NCI-H146 treated with DMSO at 0.1 percent for 48 hours (cell line): ENCODE measurements at regions not wholly inside any gene's neighbourhood (a gene's known extent, or its start where the extent isn't known, plus 50 kb on each side); places are given as distances from the start of the nearest gene placed in this dataset.

Experiments used
- DNase-seq: peaks from one replicate; lab custom pipeline; 2025; ENCODE audit not compliant: unreplicated experiment; lab: John Stamatoyannopoulos, UW

DNA sequence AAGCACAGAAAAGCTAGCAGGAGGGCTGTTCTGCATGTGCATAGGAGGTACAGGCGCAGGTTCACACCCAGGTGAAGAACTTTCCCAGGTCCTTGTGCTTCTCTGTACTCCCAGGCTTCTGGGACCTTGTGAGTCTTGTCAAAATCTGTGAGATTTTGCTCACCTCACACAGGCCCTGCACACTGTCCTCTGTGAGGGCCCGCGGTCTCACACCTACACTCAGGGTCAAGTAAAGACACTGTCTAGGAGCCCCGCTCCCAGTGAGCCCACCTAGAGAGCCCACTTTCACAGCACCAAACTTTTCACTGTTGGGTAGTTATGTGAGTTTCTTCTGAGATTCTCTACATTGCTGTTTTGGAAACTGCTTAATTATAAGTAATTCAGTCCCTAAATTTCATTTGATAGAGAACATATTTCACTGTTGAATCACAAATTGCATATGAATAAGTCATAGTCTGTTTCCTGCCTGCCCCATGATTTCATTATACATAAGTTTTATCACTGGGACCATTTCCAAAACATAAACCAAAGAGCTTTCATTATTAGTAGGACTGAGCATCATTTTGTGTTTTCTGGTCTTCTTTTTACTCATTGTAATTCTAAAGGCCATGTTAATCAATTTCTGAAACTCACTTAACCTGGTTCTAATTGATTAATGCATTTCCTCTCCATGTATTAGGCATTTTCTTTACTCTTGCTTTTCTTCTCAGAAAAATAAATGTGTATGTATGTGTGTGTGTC is 234.2 kb upstream of the SPOPL start:
- DNase-seq: no peak

DNA sequence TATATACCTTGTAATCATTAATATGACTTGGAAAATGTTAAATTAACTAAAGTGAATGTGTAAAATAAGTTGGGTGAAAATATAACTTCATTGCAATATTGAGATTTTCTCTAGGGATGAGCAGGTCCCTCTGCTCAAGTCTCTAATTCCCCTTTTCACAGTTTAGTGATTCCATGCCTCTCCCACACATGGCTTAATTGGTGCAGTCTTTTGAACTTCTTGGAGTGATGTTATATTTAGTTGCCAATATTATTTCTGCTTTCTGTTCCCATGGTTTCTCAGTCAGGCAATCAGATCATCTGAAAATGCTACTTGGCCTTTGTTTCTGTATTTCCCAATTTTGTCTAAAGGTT is 233.7 kb upstream of the SPOPL start:
- no peak for DNase-seq

DNA sequence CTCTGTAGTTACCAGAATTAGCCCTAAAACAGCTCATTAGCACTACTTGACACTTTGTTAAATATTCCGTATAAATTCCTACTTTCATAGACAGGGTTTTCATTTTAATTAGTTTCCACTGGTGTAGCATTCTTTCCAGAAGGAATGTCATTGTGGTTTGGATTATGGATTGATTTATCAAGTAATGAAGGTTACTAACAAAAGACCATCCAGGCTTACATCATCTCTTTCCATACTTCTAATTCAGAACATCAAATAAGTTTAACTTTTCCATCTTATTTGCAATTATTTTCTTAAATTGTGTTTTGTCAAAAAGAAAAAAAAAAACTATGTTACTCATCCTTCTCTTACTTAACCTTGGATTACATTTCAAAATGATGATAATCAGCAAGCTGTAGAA is 231.8 kb upstream of the SPOPL start:
- DNase-seq: no peak

DNA sequence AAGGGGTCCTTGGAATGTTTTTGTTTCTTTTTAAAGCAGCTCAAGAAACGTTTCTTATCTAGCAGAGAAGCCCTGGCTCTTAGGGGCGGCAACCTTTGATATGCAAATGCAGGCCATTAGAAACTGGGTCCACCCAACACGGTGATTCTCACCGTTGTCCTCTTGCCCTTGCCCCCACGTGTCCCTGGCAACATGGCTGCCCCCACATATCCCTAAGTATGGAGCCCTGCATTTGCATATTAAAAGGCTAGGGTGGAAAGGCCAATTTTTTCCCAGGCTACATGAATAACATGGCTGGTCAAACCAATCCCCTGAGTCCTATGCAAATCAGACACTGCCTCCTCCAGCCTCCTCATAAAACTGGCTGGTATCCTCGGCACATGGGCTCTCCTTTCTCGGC is 230.1 kb upstream of the SPOPL start:
- no peak for DNase-seq

DNA sequence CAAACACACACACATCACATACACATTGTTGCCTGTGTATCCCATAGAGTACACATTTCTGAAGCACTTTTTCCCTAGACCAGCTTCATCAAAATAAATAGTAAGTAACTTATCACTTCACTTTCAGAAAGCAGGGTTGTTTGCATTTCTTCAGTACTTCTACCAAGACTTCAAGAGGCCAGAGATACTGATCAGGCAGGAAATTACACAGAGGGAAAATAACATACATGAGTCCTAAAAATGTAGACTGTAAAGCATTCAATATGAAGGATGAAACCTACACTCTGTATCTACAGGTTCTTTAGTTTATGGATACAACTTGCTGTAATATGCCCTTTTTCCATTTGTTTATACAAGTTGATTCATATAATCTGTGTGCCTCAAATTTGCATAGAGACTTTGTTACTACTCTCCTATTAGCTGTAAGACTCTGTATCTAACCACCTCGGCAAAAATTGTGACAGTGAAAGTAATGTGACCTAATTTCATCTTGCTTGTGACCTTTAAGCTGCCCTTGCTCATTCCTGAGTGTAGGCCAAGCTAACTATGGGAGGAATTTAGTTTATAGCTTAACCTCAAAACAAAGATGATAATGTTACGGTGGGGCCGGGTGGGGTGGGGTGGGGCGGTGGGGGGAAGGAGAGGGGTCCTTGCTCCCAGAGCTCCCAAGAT is 228.9 kb upstream of the SPOPL start:
- no peak for DNase-seq

DNA sequence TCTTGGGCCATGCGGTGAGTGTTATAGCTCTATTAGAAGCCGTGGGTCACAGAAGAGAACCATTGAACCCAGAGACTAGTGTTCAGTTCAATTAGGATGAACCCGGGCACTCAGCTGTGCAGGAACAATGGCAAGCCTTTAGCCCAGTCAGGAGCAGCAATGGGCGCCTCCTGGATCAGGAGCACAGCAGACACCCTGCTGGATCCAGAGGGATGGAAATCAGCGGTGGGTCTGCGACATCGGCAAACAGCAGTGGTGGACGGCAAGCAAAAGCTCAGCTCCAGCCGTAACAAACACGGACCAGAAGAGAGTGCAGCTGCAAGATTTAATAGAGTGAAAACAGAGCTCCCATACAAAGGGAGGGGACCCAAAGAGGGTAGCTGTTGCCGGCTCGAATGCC is 228.3 kb upstream of the SPOPL start:
- DNase-seq: peak; percentile 7

DNA sequence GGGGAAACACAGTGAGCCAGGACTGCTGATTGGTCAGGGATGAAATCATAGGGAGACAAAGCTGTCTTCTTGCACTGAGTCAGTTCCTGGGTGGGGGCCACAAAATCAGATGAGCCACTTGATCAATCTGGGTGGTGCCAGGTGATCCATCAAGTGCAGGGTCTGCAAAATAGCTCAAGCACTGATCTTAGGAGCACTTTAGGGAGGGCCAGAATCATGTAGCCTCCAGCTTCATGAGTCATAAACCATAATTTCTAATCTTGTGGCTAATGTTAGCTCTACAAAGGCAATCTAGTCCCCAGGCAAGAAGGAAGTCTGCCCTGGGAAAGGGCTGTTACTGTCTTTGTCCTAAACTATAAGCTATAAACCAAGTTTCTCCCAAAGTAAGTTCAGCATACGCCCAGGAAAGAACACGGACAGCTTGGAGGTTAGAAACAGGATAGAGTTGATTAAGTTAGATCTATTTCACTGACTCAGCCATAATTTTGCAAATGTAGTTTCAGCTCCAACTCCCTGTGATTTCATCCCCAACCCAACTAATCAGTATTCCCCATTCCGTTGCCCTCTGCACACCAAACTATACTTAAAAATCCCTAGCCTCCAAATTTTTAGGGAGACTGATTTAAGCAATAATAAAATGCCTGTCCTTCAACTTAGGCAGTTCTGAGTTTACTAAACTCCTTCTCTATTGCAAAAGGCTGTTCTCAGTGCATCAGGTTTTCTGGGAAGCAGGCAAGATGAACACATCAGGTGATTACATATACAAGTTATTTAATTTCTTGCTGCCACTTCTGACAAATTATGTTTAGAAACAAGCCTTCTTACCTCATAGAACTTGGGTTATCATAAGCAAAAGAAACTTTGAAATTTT is 226.9 kb upstream of the SPOPL start:
- no peak for DNase-seq

DNA sequence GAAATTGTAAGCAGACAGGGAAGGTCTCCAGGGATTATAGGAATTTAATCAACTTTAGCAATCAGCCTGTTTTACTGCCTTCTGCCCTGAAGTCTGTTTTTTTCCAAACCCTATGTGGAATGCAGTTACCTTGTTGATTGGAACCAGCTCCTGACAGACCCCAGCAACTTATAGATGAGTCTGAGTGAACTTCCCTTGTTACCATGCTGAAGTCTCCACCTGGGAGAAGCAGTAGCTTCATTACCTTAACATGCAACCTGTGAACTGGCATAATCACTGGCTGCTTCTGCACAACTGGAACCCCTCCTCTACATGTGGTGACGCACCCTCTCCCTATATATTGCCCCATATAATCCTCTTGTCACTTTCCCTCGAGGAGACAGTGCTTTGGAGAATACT is 226.3 kb upstream of the SPOPL start:
- DNase-seq: no peak

DNA sequence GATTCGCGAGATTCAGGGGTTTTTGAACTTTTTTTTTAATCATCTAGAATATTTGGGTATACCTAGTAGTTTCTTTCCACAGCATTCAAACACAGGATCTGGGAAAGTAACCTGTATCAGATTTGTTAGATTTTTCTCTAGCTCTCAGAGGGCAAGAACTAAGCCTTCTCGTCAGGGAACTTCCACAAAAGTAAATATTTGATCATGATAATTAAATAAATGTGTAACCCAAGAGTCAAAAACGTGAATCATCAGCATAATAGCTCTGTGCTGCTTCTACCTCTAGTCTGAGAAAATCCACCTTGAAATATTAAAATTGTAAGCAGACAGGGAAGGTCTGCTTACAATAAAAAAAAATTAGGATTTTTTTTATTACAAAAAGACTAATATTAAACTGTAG is 225.7 kb upstream of the SPOPL start:
- DNase-seq: peak; percentile 88

DNA sequence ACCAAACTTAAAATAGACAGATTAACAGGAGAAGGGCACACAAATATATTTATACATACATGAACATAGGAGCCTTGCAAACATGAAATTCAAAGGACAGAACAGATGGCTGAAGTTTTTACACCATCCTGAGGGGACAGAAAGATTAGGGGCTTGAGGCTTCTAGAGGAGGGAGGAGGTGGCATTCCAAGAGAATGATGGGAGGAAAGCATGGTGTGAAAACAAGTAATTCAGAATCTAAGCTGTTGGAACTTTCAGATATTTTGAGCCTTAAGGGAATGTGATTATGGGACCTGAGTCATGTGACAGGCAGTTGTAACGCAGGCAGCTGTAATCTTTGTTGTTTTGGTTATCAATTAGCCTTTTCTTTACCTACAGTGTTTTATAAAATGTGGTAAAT is 225.2 kb upstream of the SPOPL start:
- DNase-seq: peak; percentile 62

DNA sequence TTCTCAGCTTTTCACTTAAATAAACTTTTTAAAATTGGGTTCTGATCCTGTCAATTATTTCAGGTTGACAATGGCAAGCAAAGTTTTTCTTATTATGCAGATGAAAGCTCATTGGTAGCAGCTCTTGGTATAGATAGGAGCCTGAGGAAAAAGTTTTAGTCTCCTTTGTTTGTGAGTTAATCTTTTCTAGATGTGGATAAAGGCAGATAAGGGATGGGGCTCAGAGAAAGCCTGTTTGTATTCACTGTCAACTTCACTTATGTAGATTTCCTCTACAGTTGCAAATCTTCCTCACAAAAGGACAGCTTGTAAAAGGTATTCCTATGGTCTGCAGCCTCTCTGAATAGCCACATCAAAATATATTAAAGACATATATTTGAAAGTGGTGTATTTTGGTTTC is 224.5 kb upstream of the SPOPL start:
- DNase-seq: peak; percentile 10

DNA sequence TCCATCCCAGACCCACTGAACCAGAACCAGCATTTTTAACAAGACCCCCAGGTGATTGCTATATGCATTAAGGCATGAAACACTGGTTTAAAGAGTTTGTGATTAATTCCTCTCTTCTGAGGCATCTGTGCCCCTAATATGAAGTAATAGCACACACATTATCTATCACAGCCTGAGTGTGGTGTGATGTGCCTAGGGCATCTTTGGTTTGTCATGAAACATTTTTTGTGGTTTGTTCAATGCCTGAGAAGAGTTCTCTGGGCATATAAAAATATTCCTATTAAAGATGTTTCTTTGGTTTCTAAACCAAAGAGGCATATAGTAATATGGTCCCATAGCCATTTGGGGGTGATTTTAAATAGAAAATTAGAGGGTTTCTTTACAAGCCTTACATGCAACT is 221.7 kb upstream of the SPOPL start:
- DNase-seq: no peak

DNA sequence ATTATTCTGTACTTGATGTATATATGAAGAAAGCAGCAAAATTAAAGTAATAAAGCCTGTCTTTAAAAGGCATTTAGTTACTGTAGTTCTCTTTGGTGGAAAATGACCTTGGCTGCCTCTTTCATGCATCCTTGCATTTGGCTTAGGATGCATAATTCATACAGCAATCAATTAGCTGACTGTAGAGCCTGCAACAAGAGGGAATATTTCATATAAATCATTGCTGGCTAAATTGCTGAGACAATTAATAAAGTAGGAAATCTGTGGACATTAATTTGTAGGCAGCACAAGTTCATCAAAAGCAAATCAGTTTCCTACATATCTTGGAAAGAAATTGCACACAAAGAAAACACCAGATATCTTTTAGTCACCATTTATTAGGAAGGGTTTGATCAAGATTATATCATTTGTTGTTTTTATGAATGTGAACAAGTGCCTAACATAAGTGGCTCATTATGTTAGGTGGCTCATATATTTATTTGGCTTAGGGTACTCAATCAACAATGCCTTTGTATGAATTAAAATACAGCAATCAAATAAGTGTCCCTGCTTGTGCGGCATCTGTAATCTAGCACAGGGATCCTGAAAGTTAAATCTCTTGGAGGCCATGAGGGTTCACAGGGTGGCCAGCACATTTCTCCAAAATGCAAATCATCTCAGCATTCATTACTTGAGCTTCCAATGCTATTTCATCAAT is 220.4 kb upstream of the SPOPL start:
- DNase-seq: no peak

DNA sequence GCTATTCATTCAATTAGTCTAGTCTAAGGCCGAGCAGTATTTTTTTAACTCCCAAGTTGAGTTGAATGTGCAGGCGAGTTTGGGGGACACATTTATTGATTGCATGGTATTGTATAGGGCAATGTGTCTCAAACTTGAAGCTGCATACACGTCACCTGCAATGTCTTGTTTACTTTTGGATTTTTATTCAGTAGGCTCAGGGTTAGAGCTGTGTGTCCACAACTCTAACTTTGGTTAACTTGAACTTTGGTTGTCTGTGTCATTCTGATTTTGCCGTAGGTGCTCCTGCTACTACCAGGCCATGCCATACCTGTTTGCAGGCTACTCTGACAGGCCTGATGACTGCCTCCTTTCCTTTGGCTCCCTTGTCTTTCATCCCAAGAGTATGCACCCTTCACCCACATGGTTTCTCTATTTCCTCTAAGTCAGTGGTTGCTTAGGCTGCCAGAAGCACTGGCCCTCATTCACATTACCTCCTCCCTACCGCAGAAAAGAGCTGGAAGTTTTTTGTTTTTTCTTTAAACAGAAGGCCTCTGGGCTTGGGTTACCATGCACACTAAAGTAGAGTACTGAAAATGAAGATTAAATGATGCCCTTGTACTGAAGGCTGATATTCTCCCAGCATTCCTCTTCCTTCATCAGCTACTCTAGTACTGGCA is 219.4 kb upstream of the SPOPL start:
- DNase-seq: no peak

DNA sequence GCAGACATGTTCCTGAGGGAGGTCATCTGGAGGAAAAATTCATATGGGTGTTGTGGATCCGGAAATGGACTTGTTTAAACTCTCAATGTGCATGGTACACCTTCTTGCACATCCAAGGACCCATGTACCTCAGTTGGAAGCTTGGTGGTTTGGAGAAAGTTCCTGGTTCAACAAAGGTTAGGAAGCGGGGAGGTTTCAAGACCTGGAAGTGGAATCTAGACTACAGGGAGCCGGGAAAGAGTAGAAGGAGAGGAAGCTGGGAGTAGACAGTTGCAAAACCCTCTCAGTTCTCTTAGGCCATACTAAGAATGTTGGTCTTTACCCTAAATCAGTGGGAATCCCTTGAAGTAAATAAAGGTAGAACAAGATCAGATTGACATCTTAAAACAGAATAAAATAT is 209.8 kb upstream of the SPOPL start:
- no peak for DNase-seq

DNA sequence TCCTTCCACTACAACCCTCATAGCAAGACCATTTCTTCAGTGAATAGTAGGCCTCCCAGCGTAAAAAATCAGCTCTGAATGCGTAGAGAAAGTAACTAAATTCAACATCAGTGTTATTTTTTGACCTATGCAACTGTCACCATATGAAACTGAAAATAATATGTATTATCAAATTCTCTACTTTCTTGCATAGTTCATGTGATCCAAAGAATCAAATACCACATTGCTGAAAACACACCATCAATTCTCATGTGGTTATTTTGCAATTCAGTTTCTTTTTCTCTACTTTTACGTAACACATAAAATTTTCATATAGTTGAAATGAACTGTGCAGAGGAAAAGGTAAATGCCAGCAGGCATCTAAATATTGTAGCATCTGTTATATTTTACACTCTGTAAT is 208.5 kb upstream of the SPOPL start:
- DNase-seq: no peak

DNA sequence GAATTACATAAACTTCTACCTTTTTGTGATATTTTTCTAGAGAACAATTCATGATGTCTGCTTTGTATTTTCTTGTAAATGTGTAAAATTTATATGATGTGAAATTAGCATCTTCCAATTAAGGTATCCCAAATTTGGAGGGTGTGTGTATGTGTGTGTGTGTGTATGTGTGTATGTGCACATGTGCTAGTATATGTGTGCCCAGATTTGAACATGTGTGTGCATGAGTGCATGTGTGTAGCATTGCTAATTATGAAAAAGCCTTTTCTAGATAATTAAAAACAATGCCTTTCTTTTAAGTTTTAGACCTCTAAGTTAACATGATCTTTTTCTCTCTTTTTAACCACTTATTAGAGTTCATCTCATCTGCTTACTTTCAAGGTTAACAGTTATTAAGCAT is 208.0 kb upstream of the SPOPL start:
- no peak for DNase-seq

DNA sequence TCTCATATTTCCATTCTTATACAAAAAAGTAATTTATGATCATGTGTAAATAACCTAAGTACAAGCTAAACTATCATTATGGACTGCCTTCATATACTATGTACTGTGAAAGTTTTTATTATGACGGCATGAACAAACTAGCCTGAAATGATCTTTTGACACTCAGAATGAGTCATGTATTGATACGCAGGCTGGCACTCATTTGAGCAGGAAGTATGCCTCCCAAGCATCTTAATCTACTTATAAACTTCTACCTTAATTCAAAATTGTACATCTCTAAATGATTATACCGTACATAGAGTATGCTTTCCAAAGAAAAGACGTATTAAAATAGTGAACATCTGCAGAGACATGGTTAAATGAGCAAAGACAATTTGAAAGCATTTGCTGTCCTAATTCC is 207.1 kb upstream of the SPOPL start:
- DNase-seq: no peak

DNA sequence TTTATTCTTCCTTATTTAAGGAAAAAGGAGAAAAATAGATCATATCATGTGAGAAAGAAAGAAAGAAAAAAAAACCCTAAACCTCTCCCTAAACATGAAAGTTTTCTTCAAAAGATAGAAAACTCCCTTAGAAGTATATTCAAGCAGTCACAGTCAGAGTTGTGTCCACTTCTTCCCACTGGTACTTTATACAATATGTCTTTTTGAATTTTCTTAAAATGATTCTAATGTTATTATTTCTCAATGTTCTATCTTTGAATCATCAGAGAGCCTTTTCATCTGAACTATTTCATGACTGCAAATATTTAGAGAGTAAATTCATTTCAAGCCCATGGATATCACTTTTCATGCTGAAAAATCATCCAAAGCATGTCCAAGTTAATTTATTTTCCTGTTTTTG is 205.2 kb upstream of the SPOPL start:
- DNase-seq: no peak

DNA sequence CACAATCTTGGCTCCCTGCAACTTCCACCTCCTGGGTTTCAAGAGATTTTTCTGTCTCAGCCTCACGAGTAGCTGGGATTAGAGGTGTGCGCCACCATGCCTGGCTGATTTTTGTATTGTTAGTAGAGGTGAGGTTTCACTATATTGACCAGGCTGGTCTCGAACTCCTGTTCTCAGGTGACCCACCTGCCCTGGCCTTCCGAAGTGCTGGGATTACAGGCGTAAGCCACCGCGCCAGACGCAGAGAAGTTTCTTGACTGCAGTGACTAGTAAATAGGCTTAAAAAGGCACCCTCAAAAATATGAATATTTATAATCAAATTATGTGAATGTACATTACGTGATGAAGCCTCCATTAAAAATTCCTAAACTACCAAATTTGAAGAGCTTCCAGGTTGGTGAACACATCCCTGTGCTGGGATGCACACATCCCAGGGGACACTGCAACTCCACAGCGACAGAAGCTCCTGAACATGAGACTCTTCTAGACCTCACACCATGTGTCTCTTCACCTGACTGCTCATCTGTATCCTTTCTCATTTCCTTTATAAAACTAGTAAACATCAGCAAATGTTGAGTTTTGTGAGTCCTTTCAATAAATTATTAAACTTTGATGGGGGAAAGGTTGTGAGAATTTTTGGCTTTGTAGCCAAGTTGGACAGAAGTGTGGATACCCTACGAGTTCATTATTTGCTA is 203.3 kb upstream of the SPOPL start:
- no peak for DNase-seq
